Pancreas (tissue), 10 donors: ENCODE measurements at regions not wholly inside any gene's neighbourhood (a gene's known extent, or its start where the extent isn't known, plus 50 kb on each side); places are given as distances from the start of the nearest gene placed in this dataset.

Source experiments
- ATAC-seq, 4 donors: fragments of 200-7000 bp; cut with Tn5 transposase; one replicate each; pipeline versions ENCODE4 v1.8.0 to v1.9.1; 2020; ENCODE audit warnings: mild to moderate bottlenecking in 4 of 4, moderate library complexity in 4 of 4
- DNase-seq, 6 donors: peaks; one replicate each; pipeline ENCODE4 v3.0.0-alpha.2; 2020
- FAIRE-seq: peaks from 2 replicates; lab custom pipeline; 2012; peaks lifted over from hg19 to GRCh38; lab: Jason Lieb, UNC
- H3K27ac ChIP-seq, 4 donors: fragments of 200-600 bp; sonication (generic); 1 replicate in 3 of 4; 2 replicates in 1 of 4; pipeline versions ENCODE4 v1.5.0 to v1.8.0; 2020
- H3K27me3 ChIP-seq, 4 donors: fragments of 200-600 bp; one replicate each; pipeline ENCODE4 v1.8.0; 2021
- H3K36me3 ChIP-seq, 3 donors: fragments of 200-600 bp; sonication (generic) in 1 of 3; one replicate each; pipeline versions ENCODE4 v1.5.0 to v1.8.0; 2020 to 2021
- H3K4me1 ChIP-seq, 3 donors: fragments of 200-600 bp; one replicate each; pipeline ENCODE4 v1.8.0; 2021
- H3K4me3 ChIP-seq, 4 donors: fragments of 200-600 bp; sonication (generic) in 2 of 4; one replicate each; pipeline versions ENCODE4 v1.5.0 to v1.8.0; 2020 to 2021
- H3K9me3 ChIP-seq, 4 donors: fragments of 200-600 bp; one replicate each; pipeline ENCODE4 v1.8.0; 2021
- CTCF ChIP-seq, 4 donors: fragments of 200-600 bp; sonication (generic) in 3 of 4; IDR thresholded peaks; one replicate each; pipeline versions ENCODE4 v1.5.0 to v1.8.0; 2021; ENCODE audit warnings: antibody characterized with exemption in 4 of 4
- WGBS, 2 donors: extraction: QIAGEN DNeasy Blood & Tissue Kit; methylation state at CpG; one replicate each; pipeline ENCODE4 v1.1.7; 2013; 5-methylcytosine and 5-hydroxymethylcytosine counted together
- intact Hi-C, 3 donors: fragments of 100-400 bp; cut with DNase I; formaldehyde crosslinking; loops; one replicate each; pipeline versions ENCODE4 v1.11.1 to v1.14.2; 2022
- donor health status: healthy with polysubstance abuse.
- donor health status: DM: no; HTN: no; CAD: no; lungs with moderate emphysema.
- donor health status: DM: no; HTN: no; CAD: no.
- donor health status: control.
- donor health status: control.
- donor health status: Bipolar disorder and iron deficiency.
- donor health status: DM: yes; HTN: yes; CAD: no.
- donor health status: DM: no; HTN: no; CAD: no.
- donor health status: DM: no; HTN: no; CAD: no.
- donor health status: DM: yes; HTN: yes; CAD: no.

- WGBS, 2 donors: 45 to 52% methylated on average over 4 of the region's 4 CpGs
- Histone ChIP-seq H3K36me3 (no peaks in the 10 kb centered on the region), H3K27me3 (no peaks in the 10 kb centered on the region), H3K4me3 (no peak overlapping the region), H3K9me3 (no peaks in the 10 kb centered on the region), H3K27ac (no peak overlapping the region), H3K4me1 (no peaks in the 10 kb centered on the region)
- FAIRE-seq: no peak
- no peak for ATAC-seq
- no peak for TF ChIP-seq CTCF (IDR thresholded peaks at IDR 0.05)
- no peak for DNase-seq
- intact Hi-C loops: no loop called here
Observed at GRCh38 chr4:24330172-24330571, 254.2 kb downstream of the DHX15 start.

GRCh38 chr4:24328711-24329110 is 255.6 kb downstream of the DHX15 start:
- Histone ChIP-seq H3K4me3 (no peak overlapping the region), H3K27ac (no peak overlapping the region), H3K9me3 (no peaks in the 10 kb centered on the region), H3K27me3 (no peaks in the 10 kb centered on the region), H3K4me1 (no peaks in the 10 kb centered on the region), H3K36me3 (no peaks in the 10 kb centered on the region)
- FAIRE-seq (no peak), DNase-seq (no peak), ATAC-seq (no peak)
- TF ChIP-seq CTCF (IDR thresholded peaks at IDR 0.05): no peak
- WGBS, 2 donors: 38 to 42% methylated on average over 7 of the region's 7 CpGs
- intact Hi-C loops: no loop called here

GRCh38 chr4:24328310-24328709 is 256.0 kb downstream of the DHX15 start:
- 28 to 31% methylated on average over 1 of the region's 1 CpG for WGBS, 2 donors

GRCh38 chr4:24322995-24323394 is 261.4 kb downstream of the DHX15 start:
- no peaks in the 10 kb centered on the region for H3K27me3 ChIP-seq
- H3K36me3 ChIP-seq: no peaks in the 10 kb centered on the region
- no peaks in the 10 kb centered on the region for H3K4me1 ChIP-seq
- no peak overlapping the region for H3K27ac ChIP-seq
- WGBS, 2 donors: 89 to 97% methylated on average over 3 of the region's 3 CpGs
- H3K4me3 ChIP-seq: no peak overlapping the region
- TF ChIP-seq CTCF (IDR thresholded peaks at IDR 0.05): no peak
- intact Hi-C loops: no loop called here
- ATAC-seq: no peak
- no peak for FAIRE-seq
- no peak for DNase-seq
- no peaks in the 10 kb centered on the region for H3K9me3 ChIP-seq

More at GRCh38 chr4:24328310-24328709, 256.0 kb downstream of the DHX15 start:
- no peaks in the 10 kb centered on the region for H3K4me1 ChIP-seq
- no peaks in the 10 kb centered on the region for H3K9me3 ChIP-seq
- no peak overlapping the region for H3K4me3 ChIP-seq
- DNase-seq (no peak), FAIRE-seq (no peak), ATAC-seq (no peak)
- intact Hi-C loops: no loop called here
- no peak overlapping the region for H3K27ac ChIP-seq
- no peaks in the 10 kb centered on the region for H3K27me3 ChIP-seq
- no peak for TF ChIP-seq CTCF (IDR thresholded peaks at IDR 0.05)
- no peaks in the 10 kb centered on the region for H3K36me3 ChIP-seq

GRCh38 chr4:24322511-24322910 is 261.8 kb downstream of the DHX15 start:
- TF ChIP-seq CTCF (IDR thresholded peaks at IDR 0.05): no peak
- Histone ChIP-seq H3K4me1 (no peaks in the 10 kb centered on the region), H3K27me3 (no peaks in the 10 kb centered on the region), H3K27ac (no peak overlapping the region), H3K9me3 (no peaks in the 10 kb centered on the region), H3K4me3 (no peak overlapping the region), H3K36me3 (no peaks in the 10 kb centered on the region)
- DNase-seq (no peak), ATAC-seq (no peak), FAIRE-seq (no peak)
- 42 to 52% methylated on average over 1 of the region's 1 CpG for WGBS, 2 donors
- intact Hi-C loops: no loop called here
